ENCODE measurements at regions not wholly inside any gene's neighbourhood (a gene's known extent, or its start where the extent isn't known, plus 50 kb on each side); places are given as distances from the start of the nearest gene placed in this dataset.

DNA sequence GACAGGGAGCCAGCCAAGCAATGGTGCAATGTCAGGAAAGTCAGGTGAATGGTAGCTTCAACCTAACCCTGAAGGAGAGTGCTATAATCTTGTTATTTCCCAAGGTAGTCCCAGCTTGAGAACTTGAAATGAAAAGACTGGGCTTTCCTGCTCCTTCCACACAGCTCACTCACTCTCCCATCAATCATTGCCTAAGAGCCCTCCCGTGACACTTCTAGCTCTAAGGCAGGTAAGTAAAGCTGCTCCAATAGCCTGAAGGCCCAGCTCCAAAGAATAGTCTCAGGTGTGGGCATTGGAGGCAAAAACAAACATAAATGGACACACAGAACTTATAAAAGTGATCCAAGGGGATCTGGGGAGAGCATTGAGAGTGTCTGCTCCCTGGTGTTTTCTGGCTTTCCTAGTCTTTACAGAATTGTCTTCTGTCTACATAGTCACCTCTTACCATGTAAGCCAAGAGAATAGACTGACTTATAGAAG, 63.1 kb upstream of the TBC1D5 start:
- Histone ChIP-seq H3F3A (replicated peaks; ENCODE audit: low read depth) (no peaks in the 10 kb centered on the region), H3K4me1 (ENCODE audit: insufficient read depth) (no peaks in the 10 kb centered on the region), H2AFZ (no peak overlapping the region), H3K4me2 (no peak overlapping the region), H3K36me3 (ENCODE audit: insufficient read depth) (no peaks in the 10 kb centered on the region), H3K27ac (ENCODE audit: low read depth) (no peak overlapping the region), H4K20me1 (replicated peaks; ENCODE audit: insufficient read depth) (no peaks in the 10 kb centered on the region), H3K27me3 (ENCODE audit: insufficient read depth) (no peaks in the 10 kb centered on the region), H3K9me2 (ENCODE audit: insufficient read depth) (no peaks in the 10 kb centered on the region), H3K79me2 (replicated peaks; ENCODE audit: insufficient read depth) (no peaks in the 10 kb centered on the region), H3K4me3 (no peak overlapping the region)
- no peak for DNase-seq (ENCODE audit: low spot score)
- no peak for TF ChIP-seq EZH2phosphoT487 (IDR thresholded peaks at IDR 0.05; ENCODE audit: unreplicated experiment)
- TF ChIP-seq, protein P1, sequence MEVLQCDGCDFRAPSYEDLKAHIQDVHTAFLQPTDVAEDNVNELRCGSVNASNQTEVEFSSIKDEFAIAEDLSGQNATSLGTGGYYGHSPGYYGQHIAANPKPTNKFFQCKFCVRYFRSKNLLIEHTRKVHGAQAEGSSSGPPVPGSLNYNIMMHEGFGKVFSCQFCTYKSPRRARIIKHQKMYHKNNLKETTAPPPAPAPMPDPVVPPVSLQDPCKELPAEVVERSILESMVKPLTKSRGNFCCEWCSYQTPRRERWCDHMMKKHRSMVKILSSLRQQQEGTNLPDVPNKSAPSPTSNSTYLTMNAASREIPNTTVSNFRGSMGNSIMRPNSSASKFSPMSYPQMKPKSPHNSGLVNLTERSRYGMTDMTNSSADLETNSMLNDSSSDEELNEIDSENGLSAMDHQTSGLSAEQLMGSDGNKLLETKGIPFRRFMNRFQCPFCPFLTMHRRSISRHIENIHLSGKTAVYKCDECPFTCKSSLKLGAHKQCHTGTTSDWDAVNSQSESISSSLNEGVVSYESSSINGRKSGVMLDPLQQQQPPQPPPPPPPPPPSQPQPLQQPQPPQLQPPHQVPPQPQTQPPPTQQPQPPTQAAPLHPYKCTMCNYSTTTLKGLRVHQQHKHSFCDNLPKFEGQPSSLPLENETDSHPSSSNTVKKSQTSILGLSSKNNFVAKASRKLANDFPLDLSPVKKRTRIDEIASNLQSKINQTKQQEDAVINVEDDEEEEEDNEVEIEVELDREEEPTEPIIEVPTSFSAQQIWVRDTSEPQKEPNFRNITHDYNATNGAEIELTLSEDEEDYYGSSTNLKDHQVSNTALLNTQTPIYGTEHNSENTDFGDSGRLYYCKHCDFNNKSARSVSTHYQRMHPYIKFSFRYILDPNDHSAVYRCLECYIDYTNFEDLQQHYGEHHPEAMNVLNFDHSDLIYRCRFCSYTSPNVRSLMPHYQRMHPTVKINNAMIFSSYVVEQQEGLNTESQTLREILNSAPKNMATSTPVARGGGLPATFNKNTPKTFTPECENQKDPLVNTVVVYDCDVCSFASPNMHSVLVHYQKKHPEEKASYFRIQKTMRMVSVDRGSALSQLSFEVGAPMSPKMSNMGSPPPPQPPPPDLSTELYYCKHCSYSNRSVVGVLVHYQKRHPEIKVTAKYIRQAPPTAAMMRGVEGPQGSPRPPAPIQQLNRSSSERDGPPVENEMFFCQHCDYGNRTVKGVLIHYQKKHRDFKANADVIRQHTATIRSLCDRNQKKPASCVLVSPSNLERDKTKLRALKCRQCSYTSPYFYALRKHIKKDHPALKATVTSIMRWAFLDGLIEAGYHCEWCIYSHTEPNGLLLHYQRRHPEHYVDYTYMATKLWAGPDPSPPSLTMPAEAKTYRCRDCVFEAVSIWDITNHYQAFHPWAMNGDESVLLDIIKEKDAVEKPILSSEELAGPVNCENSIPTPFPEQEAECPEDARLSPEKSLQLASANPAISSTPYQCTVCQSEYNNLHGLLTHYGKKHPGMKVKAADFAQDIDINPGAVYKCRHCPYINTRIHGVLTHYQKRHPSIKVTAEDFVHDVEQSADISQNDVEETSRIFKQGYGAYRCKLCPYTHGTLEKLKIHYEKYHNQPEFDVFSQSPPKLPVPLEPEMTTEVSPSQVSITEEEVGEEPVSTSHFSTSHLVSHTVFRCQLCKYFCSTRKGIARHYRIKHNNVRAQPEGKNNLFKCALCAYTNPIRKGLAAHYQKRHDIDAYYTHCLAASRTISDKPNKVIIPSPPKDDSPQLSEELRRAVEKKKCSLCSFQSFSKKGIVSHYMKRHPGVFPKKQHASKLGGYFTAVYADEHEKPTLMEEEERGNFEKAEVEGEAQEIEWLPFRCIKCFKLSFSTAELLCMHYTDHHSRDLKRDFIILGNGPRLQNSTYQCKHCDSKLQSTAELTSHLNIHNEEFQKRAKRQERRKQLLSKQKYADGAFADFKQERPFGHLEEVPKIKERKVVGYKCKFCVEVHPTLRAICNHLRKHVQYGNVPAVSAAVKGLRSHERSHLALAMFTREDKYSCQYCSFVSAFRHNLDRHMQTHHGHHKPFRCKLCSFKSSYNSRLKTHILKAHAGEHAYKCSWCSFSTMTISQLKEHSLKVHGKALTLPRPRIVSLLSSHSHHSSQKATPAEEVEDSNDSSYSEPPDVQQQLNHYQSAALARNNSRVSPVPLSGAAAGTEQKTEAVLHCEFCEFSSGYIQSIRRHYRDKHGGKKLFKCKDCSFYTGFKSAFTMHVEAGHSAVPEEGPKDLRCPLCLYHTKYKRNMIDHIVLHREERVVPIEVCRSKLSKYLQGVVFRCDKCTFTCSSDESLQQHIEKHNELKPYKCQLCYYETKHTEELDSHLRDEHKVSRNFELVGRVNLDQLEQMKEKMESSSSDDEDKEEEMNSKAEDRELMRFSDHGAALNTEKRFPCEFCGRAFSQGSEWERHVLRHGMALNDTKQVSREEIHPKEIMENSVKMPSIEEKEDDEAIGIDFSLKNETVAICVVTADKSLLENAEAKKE (CRISPR knock-in tag; IDR thresholded peaks at IDR 0.05): no peak
- TF ChIP-seq ZNF331 (CRISPR knock-in tag; IDR thresholded peaks at IDR 0.05; ENCODE audit: low read depth): no peak
- no peak for TF ChIP-seq NANOG (IDR thresholded peaks at IDR 0.05; ENCODE audit: borderline replicate concordance)
- TF ChIP-seq EZH2 (IDR thresholded peaks at IDR 0.05; ENCODE audit: low read depth, unreplicated experiment): no peak
- TF ChIP-seq CREB1 (CRISPR knock-in tag; IDR thresholded peaks at IDR 0.05; ENCODE audit: low read depth): no peak
- TF ChIP-seq ZNF114 (CRISPR knock-in tag; IDR thresholded peaks at IDR 0.05): no peak
- no peak for TF ChIP-seq POLR2AphosphoS5 (IDR thresholded peaks at IDR 0.05; ENCODE audit: low read depth)
- TF ChIP-seq, protein P2, sequence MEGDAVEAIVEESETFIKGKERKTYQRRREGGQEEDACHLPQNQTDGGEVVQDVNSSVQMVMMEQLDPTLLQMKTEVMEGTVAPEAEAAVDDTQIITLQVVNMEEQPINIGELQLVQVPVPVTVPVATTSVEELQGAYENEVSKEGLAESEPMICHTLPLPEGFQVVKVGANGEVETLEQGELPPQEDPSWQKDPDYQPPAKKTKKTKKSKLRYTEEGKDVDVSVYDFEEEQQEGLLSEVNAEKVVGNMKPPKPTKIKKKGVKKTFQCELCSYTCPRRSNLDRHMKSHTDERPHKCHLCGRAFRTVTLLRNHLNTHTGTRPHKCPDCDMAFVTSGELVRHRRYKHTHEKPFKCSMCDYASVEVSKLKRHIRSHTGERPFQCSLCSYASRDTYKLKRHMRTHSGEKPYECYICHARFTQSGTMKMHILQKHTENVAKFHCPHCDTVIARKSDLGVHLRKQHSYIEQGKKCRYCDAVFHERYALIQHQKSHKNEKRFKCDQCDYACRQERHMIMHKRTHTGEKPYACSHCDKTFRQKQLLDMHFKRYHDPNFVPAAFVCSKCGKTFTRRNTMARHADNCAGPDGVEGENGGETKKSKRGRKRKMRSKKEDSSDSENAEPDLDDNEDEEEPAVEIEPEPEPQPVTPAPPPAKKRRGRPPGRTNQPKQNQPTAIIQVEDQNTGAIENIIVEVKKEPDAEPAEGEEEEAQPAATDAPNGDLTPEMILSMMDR (conservative IDR thresholded peaks at IDR 0.05; ENCODE audit: low read depth in 2 of 2): no peak
- TF ChIP-seq, protein P3, sequence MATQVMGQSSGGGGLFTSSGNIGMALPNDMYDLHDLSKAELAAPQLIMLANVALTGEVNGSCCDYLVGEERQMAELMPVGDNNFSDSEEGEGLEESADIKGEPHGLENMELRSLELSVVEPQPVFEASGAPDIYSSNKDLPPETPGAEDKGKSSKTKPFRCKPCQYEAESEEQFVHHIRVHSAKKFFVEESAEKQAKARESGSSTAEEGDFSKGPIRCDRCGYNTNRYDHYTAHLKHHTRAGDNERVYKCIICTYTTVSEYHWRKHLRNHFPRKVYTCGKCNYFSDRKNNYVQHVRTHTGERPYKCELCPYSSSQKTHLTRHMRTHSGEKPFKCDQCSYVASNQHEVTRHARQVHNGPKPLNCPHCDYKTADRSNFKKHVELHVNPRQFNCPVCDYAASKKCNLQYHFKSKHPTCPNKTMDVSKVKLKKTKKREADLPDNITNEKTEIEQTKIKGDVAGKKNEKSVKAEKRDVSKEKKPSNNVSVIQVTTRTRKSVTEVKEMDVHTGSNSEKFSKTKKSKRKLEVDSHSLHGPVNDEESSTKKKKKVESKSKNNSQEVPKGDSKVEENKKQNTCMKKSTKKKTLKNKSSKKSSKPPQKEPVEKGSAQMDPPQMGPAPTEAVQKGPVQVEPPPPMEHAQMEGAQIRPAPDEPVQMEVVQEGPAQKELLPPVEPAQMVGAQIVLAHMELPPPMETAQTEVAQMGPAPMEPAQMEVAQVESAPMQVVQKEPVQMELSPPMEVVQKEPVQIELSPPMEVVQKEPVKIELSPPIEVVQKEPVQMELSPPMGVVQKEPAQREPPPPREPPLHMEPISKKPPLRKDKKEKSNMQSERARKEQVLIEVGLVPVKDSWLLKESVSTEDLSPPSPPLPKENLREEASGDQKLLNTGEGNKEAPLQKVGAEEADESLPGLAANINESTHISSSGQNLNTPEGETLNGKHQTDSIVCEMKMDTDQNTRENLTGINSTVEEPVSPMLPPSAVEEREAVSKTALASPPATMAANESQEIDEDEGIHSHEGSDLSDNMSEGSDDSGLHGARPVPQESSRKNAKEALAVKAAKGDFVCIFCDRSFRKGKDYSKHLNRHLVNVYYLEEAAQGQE (IDR thresholded peaks at IDR 0.05; ENCODE audit: unreplicated experiment): no peak
- TF ChIP-seq STAT1 (IDR thresholded peaks at IDR 0.05; ENCODE audit: unreplicated experiment): no peak
- TF ChIP-seq JUNB (IDR thresholded peaks at IDR 0.05; ENCODE audit: unreplicated experiment): no peak
- TF ChIP-seq ETS1 (IDR thresholded peaks at IDR 0.05): no peak
- Mint-ChIP-seq H3K27me3 (ENCODE audit: insufficient read depth, low read depth, poor library complexity) (no peaks in the 10 kb centered on the region), H3K36me3 (ENCODE audit: low read depth) (no peaks in the 10 kb centered on the region), H3K4me1 (peaks cover under 1% of the 10 kb centered on the region; the same call in 1 of the 3 replicates), H3K4me3 (no peak overlapping the region), H3K9me3 (no peaks in the 10 kb centered on the region), H3K27ac (no peak overlapping the region)
- no peak for ATAC-seq
